Ovary (tissue), 7 donors: ENCODE measurements at regions not wholly inside any gene's neighbourhood (a gene's known extent, or its start where the extent isn't known, plus 50 kb on each side); places are given as distances from the start of the nearest gene placed in this dataset.

Experiments used
- DNase-seq, 5 donors: peaks; one replicate each; pipeline ENCODE4 v3.0.0-alpha.2; 2019 to 2020
- H3K27ac ChIP-seq, 2 donors: fragments of 200-600 bp; one replicate each; pipeline versions ENCODE4 v1.5.1 to v1.8.0; 2019 to 2022
- H3K27me3 ChIP-seq: fragments of 200-600 bp; one replicate; pipeline ENCODE4 v1.8.0; 2022
- H3K36me3 ChIP-seq: fragments of 200-600 bp; sonication (generic); one replicate; pipeline ENCODE4 v1.5.1; 2019
- H3K4me1 ChIP-seq: one replicate; pipeline ENCODE4 v1.8.1; 2013; ENCODE audit warnings: mild to moderate bottlenecking, moderate library complexity; ENCODE audit not compliant: insufficient read depth
- H3K4me3 ChIP-seq: fragments of 200-600 bp; sonication (generic); one replicate; pipeline ENCODE4 v1.5.1; 2017
- H3K9me3 ChIP-seq, 2 donors: fragments of 200-600 bp in 1 of 2; sonication (generic) in 1 of 2; one replicate each; pipeline versions ENCODE4 v1.5.1 to v1.8.1; 2013 to 2019; ENCODE audit warnings: mild to moderate bottlenecking in 1 of 2, moderate library complexity in 1 of 2
- CTCF ChIP-seq, 3 donors: fragments of 450-650 bp in 2 of 3; fragments of 200-600 bp in 1 of 3; IDR thresholded peaks; one replicate each; pipeline versions ENCODE4 v1.5.1 to v1.8.0; 2016 to 2022; ENCODE audit warnings: antibody characterized with exemption in 3 of 3, mild to moderate bottlenecking in 1 of 3
- EP300 ChIP-seq: sonication (generic); formaldehyde crosslinking; IDR thresholded peaks from one replicate; pipeline ENCODE4 v1.6.1; 2017; ENCODE audit warnings: antibody characterized with exemption
- POLR2A ChIP-seq: fragments of 450-650 bp; IDR thresholded peaks from one replicate; pipeline ENCODE4 v1.6.1; 2017; ENCODE audit warnings: antibody characterized with exemption, mild to moderate bottlenecking, moderate library complexity
- WGBS, 3 donors: extraction: QIAGEN DNeasy Blood & Tissue Kit in 1 of 3; methylation state at CpG; one replicate each; pipeline versions ENCODE4 v1.1.5 to v1.1.7; 2013 to 2017; 5-methylcytosine and 5-hydroxymethylcytosine counted together
- intact Hi-C, 4 donors: fragments of 100-400 bp; cut with DNase I; formaldehyde crosslinking; loops; one replicate each; pipeline versions ENCODE4 v1.11.0 to v1.15.1; 2022 to 2023
- donor health status: DM: no; HTN: no; CAD: no; lungs with moderate emphysema.
- donor health status: DM: no; HTN: no; CAD: no.
- donor health status: Bipolar disorder and iron deficiency.
- donor health status: DM: no; HTN: no; CAD: no.
- donor health status: DM: yes; HTN: yes; CAD: no.

GRCh38 chr5:54704825-54705224 lies 187.3 kb downstream of the SNX18 start:
- Histone ChIP-seq H3K36me3 (no peaks in the 10 kb centered on the region), H3K27ac (no peak overlapping the region), H3K9me3 (no peaks in the 10 kb centered on the region), H3K4me1 (peaks cover 7% of the 10 kb centered on the region), H3K4me3 (no peak overlapping the region), H3K27me3 (no peaks in the 10 kb centered on the region)
- intact Hi-C loops = no loop called here
- no peak for TF ChIP-seq EP300
- TF ChIP-seq POLR2A = no peak
- TF ChIP-seq CTCF (IDR thresholded peaks at IDR 0.05) = no peak
- WGBS, 3 donors = 92 to 98% (median 96%) methylated on average over 3 of the region's 3 CpGs
- no peak for DNase-seq

- Histone ChIP-seq H3K27ac (no peak overlapping the region), H3K36me3 (no peaks in the 10 kb centered on the region), H3K27me3 (no peaks in the 10 kb centered on the region), H3K4me3 (no peak overlapping the region), H3K9me3 (no peaks in the 10 kb centered on the region), H3K4me1 (peaks cover 7% of the 10 kb centered on the region)
- intact Hi-C loops = no loop called here
- 64 to 73% (median 71%) methylated on average over 1 of the region's 1 CpG for WGBS, 3 donors
- no peak for DNase-seq
- no peak for TF ChIP-seq POLR2A
- no peak for TF ChIP-seq CTCF (IDR thresholded peaks at IDR 0.05)
- no peak for TF ChIP-seq EP300
These were observed 186.8 kb downstream of the SNX18 start for GRCh38 chr5:54704333-54704732.

GRCh38 chr5:54703565-54704255 lies 186.2 kb downstream of the SNX18 start:
- Histone ChIP-seq H3K4me1 (peaks cover 7% of the 10 kb centered on the region), H3K9me3 (no peaks in the 10 kb centered on the region), H3K4me3 (no peak overlapping the region), H3K36me3 (no peaks in the 10 kb centered on the region), H3K27me3 (no peaks in the 10 kb centered on the region), H3K27ac (no peak overlapping the region)
- 85 to 89% (median 87%) methylated on average over 10 of the region's 10 CpGs for WGBS, 3 donors
- no peak for DNase-seq
- intact Hi-C loops = no loop called here
- TF ChIP-seq CTCF (IDR thresholded peaks at IDR 0.05) (no peak), POLR2A (no peak), EP300 (no peak)

- Histone ChIP-seq H3K27ac (no peak overlapping the region), H3K36me3 (no peaks in the 10 kb centered on the region), H3K4me3 (no peak overlapping the region), H3K4me1 (peaks cover 7% of the 10 kb centered on the region), H3K9me3 (no peaks in the 10 kb centered on the region), H3K27me3 (no peaks in the 10 kb centered on the region)
- intact Hi-C loops = no loop called here
- 4 to 16% (median 6%) methylated on average over 2 of the region's 2 CpGs for WGBS, 3 donors
- TF ChIP-seq POLR2A = no peak
- TF ChIP-seq EP300 = no peak
- DNase-seq = peak in 4 of 5 donors; percentile 33 to 48 (median 41)
These were observed 185.6 kb downstream of the SNX18 start for GRCh38 chr5:54703133-54703532.

GRCh38 chr5:54702470-54702869 lies 184.9 kb downstream of the SNX18 start:
- H3K4me3 ChIP-seq = no peak overlapping the region
- H3K27me3 ChIP-seq = no peaks in the 10 kb centered on the region
- DNase-seq = no peak
- TF ChIP-seq POLR2A (no peak), EP300 (no peak), CTCF (IDR thresholded peaks at IDR 0.05) (no peak)
- H3K36me3 ChIP-seq = no peaks in the 10 kb centered on the region
- H3K4me1 ChIP-seq = peaks cover 7% of the 10 kb centered on the region
- WGBS, 3 donors = 69 to 84% (median 83%) methylated on average over 1 of the region's 1 CpG
- no peak overlapping the region for H3K27ac ChIP-seq
- intact Hi-C loops = no loop called here
- H3K9me3 ChIP-seq = no peaks in the 10 kb centered on the region
